ENCODE measurements at regions not wholly inside any gene's neighbourhood (a gene's known extent, or its start where the extent isn't known, plus 50 kb on each side); places are given as distances from the start of the nearest gene placed in this dataset.

GRCh38 chr2:240371129-240372000 is 64.1 kb upstream of the GPC1 start:
- TF ChIP-seq CTCF (IDR thresholded peaks at IDR 0.05; ENCODE audit: insufficient read depth, low read length, missing control alignments) = no peak
- DNase-seq (ENCODE audit: low read depth, low spot score) = no peak
- CTCF ChIA-PET = no interaction called here
- POLR2A ChIA-PET = interaction anchor here (1.1 to 1.9 kb wide), 3 partner anchors 11 to 15 kb away, joined by 4 to 12 read pairs (median 4); no protein-coding TSS in a partner anchor
- no peak overlapping the region for H3K4me3 ChIP-seq (ENCODE audit: low read depth, low read length)

GRCh38 chr2:240372101-240372500 is 63.4 kb upstream of the GPC1 start:
- no peak for TF ChIP-seq CTCF (IDR thresholded peaks at IDR 0.05; ENCODE audit: insufficient read depth, low read length, missing control alignments)
- ChIA-PET POLR2A (no interaction called here), CTCF (no interaction called here)
- H3K4me3 ChIP-seq (ENCODE audit: low read depth, low read length) = no peak overlapping the region
- DNase-seq (ENCODE audit: low read depth, low spot score) = no peak

GRCh38 chr2:240373289-240373885 is 62.1 kb upstream of the GPC1 start:
- no peak for TF ChIP-seq CTCF (IDR thresholded peaks at IDR 0.05; ENCODE audit: insufficient read depth, low read length, missing control alignments)
- POLR2A ChIA-PET = interaction anchor here (2.3 kb wide), 1 partner anchor 14 kb away, joined by 13 read pairs; no protein-coding TSS in a partner anchor
- H3K4me3 ChIP-seq (ENCODE audit: low read depth, low read length) = no peak overlapping the region
- no peak for DNase-seq (ENCODE audit: low read depth, low spot score)
- CTCF ChIA-PET = interaction anchor here (4.2 kb wide), 1 partner anchor 13 kb away, joined by 18 read pairs; no protein-coding TSS in a partner anchor

GRCh38 chr2:240374085-240374907 is 61.2 kb upstream of the GPC1 start:
- ChIA-PET POLR2A (interaction anchor here (2.3 kb wide), 1 partner anchor 13 kb away, joined by 13 read pairs; no protein-coding TSS in a partner anchor), CTCF (interaction anchor here (1.0 to 4.2 kb wide), 2 partner anchors 12 to 133 kb away, joined by 3 to 18 read pairs; no protein-coding TSS in a partner anchor)
- TF ChIP-seq CTCF (IDR thresholded peaks at IDR 0.05; ENCODE audit: insufficient read depth, low read length, missing control alignments) = no peak
- H3K4me3 ChIP-seq (ENCODE audit: low read depth, low read length) = no peak overlapping the region
- peak; percentile 83 for DNase-seq (ENCODE audit: low read depth, low spot score)

GRCh38 chr2:240375024-240375645 is 60.3 kb upstream of the GPC1 start:
- H3K4me3 ChIP-seq (ENCODE audit: low read depth, low read length) = no peak overlapping the region
- DNase-seq (ENCODE audit: low read depth, low spot score) = no peak
- ChIA-PET POLR2A (interaction anchor here (2.3 kb wide), 1 partner anchor 12 kb away, joined by 13 read pairs; no protein-coding TSS in a partner anchor), CTCF (interaction anchor here (1.0 to 4.2 kb wide), 2 partner anchors 11 to 133 kb away, joined by 3 to 18 read pairs; no protein-coding TSS in a partner anchor)
- TF ChIP-seq CTCF (IDR thresholded peaks at IDR 0.05; ENCODE audit: insufficient read depth, low read length, missing control alignments) = no peak

Measured in AG04449 (cell line).